OCI-LY3 (cell line): ENCODE measurements at regions not wholly inside any gene's neighbourhood (a gene's known extent, or its start where the extent isn't known, plus 50 kb on each side); places are given as distances from the start of the nearest gene placed in this dataset.

Experiments
- EZH2phosphoT487 ChIP-seq: fragments of 200-600 bp; shearing (Covaris generic); IDR thresholded peaks from 2 replicates; pipeline ENCODE4 v1.6.1; 2018; ENCODE audit warnings: antibody characterized with exemption, mixed run types, low read depth
- TF ChIP-seq, protein P1 (sequence below): fragments of 200-600, 300-600 bp; sonication (generic); IDR thresholded peaks from 2 replicates; pipeline ENCODE4 v1.5.1; 2014; ENCODE audit warnings: antibody characterized with exemption, low read length, low read depth

GRCh38 chr16:65376601-65377000, 254.7 kb upstream of the CDH11 start:
- TF ChIP-seq, protein P1, sequence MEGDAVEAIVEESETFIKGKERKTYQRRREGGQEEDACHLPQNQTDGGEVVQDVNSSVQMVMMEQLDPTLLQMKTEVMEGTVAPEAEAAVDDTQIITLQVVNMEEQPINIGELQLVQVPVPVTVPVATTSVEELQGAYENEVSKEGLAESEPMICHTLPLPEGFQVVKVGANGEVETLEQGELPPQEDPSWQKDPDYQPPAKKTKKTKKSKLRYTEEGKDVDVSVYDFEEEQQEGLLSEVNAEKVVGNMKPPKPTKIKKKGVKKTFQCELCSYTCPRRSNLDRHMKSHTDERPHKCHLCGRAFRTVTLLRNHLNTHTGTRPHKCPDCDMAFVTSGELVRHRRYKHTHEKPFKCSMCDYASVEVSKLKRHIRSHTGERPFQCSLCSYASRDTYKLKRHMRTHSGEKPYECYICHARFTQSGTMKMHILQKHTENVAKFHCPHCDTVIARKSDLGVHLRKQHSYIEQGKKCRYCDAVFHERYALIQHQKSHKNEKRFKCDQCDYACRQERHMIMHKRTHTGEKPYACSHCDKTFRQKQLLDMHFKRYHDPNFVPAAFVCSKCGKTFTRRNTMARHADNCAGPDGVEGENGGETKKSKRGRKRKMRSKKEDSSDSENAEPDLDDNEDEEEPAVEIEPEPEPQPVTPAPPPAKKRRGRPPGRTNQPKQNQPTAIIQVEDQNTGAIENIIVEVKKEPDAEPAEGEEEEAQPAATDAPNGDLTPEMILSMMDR = no peak
- no peak for TF ChIP-seq EZH2phosphoT487
